HL-60 (cell line): ENCODE measurements at regions not wholly inside any gene's neighbourhood (a gene's known extent, or its start where the extent isn't known, plus 50 kb on each side); places are given as distances from the start of the nearest gene placed in this dataset.

Experiments
- DNase-seq, 2 experiments: peaks; one replicate each; pipeline ENCODE4 v3.0.0-alpha.2; 2010 to 2020; ENCODE audit warnings: low read depth in 1 of 2, low spot score in 1 of 2
- H3K27ac ChIP-seq: fragments of 250-450 bp; sonication (Bioruptor Pico); replicated peaks from 2 replicates; pipeline ENCODE4 v1.5.1; 2020; ENCODE audit warnings: mild to moderate bottlenecking, moderate library complexity
- H3K27me3 ChIP-seq: fragments of 250-450 bp; sonication (Bioruptor Pico); 2 replicates; pipeline ENCODE4 v1.5.1; 2021; ENCODE audit warnings: mild to moderate bottlenecking, moderate library complexity; ENCODE audit not compliant: insufficient read depth, poor library complexity, severe bottlenecking
- H3K4me3 ChIP-seq: replicated peaks from 2 replicates; pipeline ENCODE4 v1.5.1; 2011; ENCODE audit warnings: mild to moderate bottlenecking, control low read depth, low read length; ENCODE audit not compliant: insufficient read depth
- CTCF ChIP-seq: IDR thresholded peaks from one replicate; pipeline ENCODE4 v1.5.1; 2011; ENCODE audit warnings: low read length, control low read depth, inconsistent platforms; ENCODE audit not compliant: insufficient read depth
- GABPA ChIP-seq: IDR thresholded peaks from 2 replicates; pipeline ENCODE4 v1.6.1; 2012; ENCODE audit warnings: low read depth
- POLR2AphosphoS5 ChIP-seq: IDR thresholded peaks from 2 replicates; pipeline ENCODE4 v1.6.1; 2012; ENCODE audit warnings: low read depth
- REST ChIP-seq: IDR thresholded peaks from 2 replicates; pipeline ENCODE4 v1.6.1; 2012; ENCODE audit warnings: low read depth; ENCODE audit not compliant: insufficient replicate concordance
- SPI1 ChIP-seq: IDR thresholded peaks from 2 replicates; pipeline ENCODE4 v1.6.1; 2012; ENCODE audit warnings: low read depth, mild to moderate bottlenecking, borderline replicate concordance

- peak; percentile 31 to 49 for DNase-seq
- Histone ChIP-seq H3K4me3 (peak overlapping the region; percentile 36), H3K27me3 (peaks cover 28% of the 10 kb centered on the region), H3K27ac (no peak overlapping the region)
- TF ChIP-seq SPI1 (no peak), CTCF (peak; percentile 62)
Measured at GRCh38 chr11:123301696-123302400, 106.8 kb upstream of the CLMP start.

GRCh38 chr11:123301013-123301591 lies 106.1 kb upstream of the CLMP start:
- Histone ChIP-seq H3K27me3 (peaks cover 30% of the 10 kb centered on the region), H3K27ac (no peak overlapping the region), H3K4me3 (no peak overlapping the region)
- TF ChIP-seq SPI1 (no peak), POLR2AphosphoS5 (no peak), CTCF (no peak), REST (no peak), GABPA (no peak)
- DNase-seq: peak in 1 of 2 experiments; percentile 33

GRCh38 chr11:123299721-123300120 lies 104.7 kb upstream of the CLMP start:
- H3K27me3 ChIP-seq: peaks cover 23% of the 10 kb centered on the region
- TF ChIP-seq GABPA (no peak), REST (no peak), POLR2AphosphoS5 (no peak), SPI1 (no peak), CTCF (no peak)
- DNase-seq: no peak
- no peak overlapping the region for H3K4me3 ChIP-seq
- no peak overlapping the region for H3K27ac ChIP-seq
